Omental fat pad (tissue), 3 donors: ENCODE measurements at regions not wholly inside any gene's neighbourhood (a gene's known extent, or its start where the extent isn't known, plus 50 kb on each side); places are given as distances from the start of the nearest gene placed in this dataset.
"Not testable (repeated sequence)": the region's sequence is repeated elsewhere in the genome, so short reads cannot be mapped to it uniquely, and the experiment has no call there.

Source experiments
- ATAC-seq: fragments of 150-250 bp; one replicate; pipeline ENCODE4 v1.9.1; 2016; ENCODE audit warnings: mild to moderate bottlenecking, moderate library complexity; ENCODE audit not compliant: low FRiP score
- DNase-seq: peaks from one replicate; pipeline ENCODE4 v3.0.0-alpha.2; 2019; ENCODE audit warnings: low spot score
- CTCF ChIP-seq, 3 donors: fragments of 450-650 bp; IDR thresholded peaks; one replicate each; pipeline ENCODE4 v1.5.1; 2016 to 2017; ENCODE audit warnings: antibody characterized with exemption in 3 of 3, mild to moderate bottlenecking in 3 of 3, moderate library complexity in 2 of 3

- no peak for TF ChIP-seq CTCF (IDR thresholded peaks at IDR 0.05)
- DNase-seq (no peak), ATAC-seq (no peak)
Measured at GRCh38 chrX:41014776-41015360, 70.4 kb upstream of the USP9X start.

- not testable (repeated sequence) for DNase-seq, ATAC-seq
Measured at GRCh38 chrX:41017785-41018184, 67.5 kb upstream of the USP9X start.

GRCh38 chrX:41018391-41019040, 66.7 kb upstream of the USP9X start:
- DNase-seq, ATAC-seq: not testable (repeated sequence)

- DNase-seq (no peak), ATAC-seq (no peak)
- TF ChIP-seq CTCF (IDR thresholded peaks at IDR 0.05) = no peak
Measured at GRCh38 chrX:41019041-41019392, 66.2 kb upstream of the USP9X start.

- peak; percentile 68 for ATAC-seq
- TF ChIP-seq CTCF (IDR thresholded peaks at IDR 0.05) = no peak
- DNase-seq = no peak
Measured at GRCh38 chrX:41022566-41022965, 62.7 kb upstream of the USP9X start.

- DNase-seq (no peak), ATAC-seq (no peak)
- TF ChIP-seq CTCF (IDR thresholded peaks at IDR 0.05) = no peak
Measured at GRCh38 chrX:41023098-41023497, 62.1 kb upstream of the USP9X start.

GRCh38 chrX:41024335-41024734, 60.9 kb upstream of the USP9X start:
- not testable (repeated sequence) for DNase-seq, ATAC-seq

GRCh38 chrX:41024755-41025154, 60.5 kb upstream of the USP9X start:
- ATAC-seq (no peak), DNase-seq (no peak)
- no peak for TF ChIP-seq CTCF (IDR thresholded peaks at IDR 0.05)
